Gastrocnemius medialis (tissue), 4 donors: ENCODE measurements at regions not wholly inside any gene's neighbourhood (a gene's known extent, or its start where the extent isn't known, plus 50 kb on each side); places are given as distances from the start of the nearest gene placed in this dataset.

Experiments
- ATAC-seq, 2 donors: fragments of 150-250 bp; one replicate each; pipeline ENCODE4 v1.9.1; 2016
- DNase-seq, 2 donors: peaks; one replicate each; pipeline ENCODE4 v3.0.0-alpha.2; 2019
- H3K27ac ChIP-seq, 4 donors: fragments of 200-600 bp; sonication (generic); 1 replicate in 1 of 4; 2 replicates in 3 of 4; pipeline ENCODE4 v1.5.1; 2016 to 2018; ENCODE audit warnings: mild to moderate bottlenecking in 2 of 4, moderate library complexity in 1 of 4
- H3K27me3 ChIP-seq, 3 donors: fragments of 200-600 bp; sonication (generic) in 2 of 3; 1 replicate in 1 of 3; 2 replicates in 2 of 3; pipeline versions ENCODE4 v1.5.1 to v1.6.0; 2016 to 2019; ENCODE audit warnings: mild to moderate bottlenecking in 1 of 3, moderate library complexity in 1 of 3
- H3K36me3 ChIP-seq, 2 donors: fragments of 200-600 bp; sonication (generic) in 1 of 2; one replicate each; pipeline ENCODE4 v1.5.1; 2017 to 2018
- H3K4me1 ChIP-seq, 2 donors: fragments of 200-600 bp; sonication (generic) in 1 of 2; one replicate each; pipeline ENCODE4 v1.5.1; 2016 to 2017; ENCODE audit warnings: mild to moderate bottlenecking in 2 of 2
- H3K4me3 ChIP-seq, 4 donors: fragments of 200-600 bp; sonication (generic) in 3 of 4; 1 replicate in 1 of 4; 2 replicates in 3 of 4; pipeline ENCODE4 v1.5.1; 2016 to 2019; ENCODE audit warnings: mild to moderate bottlenecking in 2 of 4
- H3K9me3 ChIP-seq, 3 donors: fragments of 200-600 bp; sonication (generic) in 2 of 3; 1 replicate in 1 of 3; 2 replicates in 2 of 3; pipeline ENCODE4 v1.5.1; 2016 to 2019
- CTCF ChIP-seq, 5 experiments: fragments of 450-650 bp in 3 of 5; fragments of 200-600 bp in 2 of 5; sonication (generic) in 2 of 5; IDR thresholded peaks in 4 of 5; conservative IDR thresholded peaks in 1 of 5; 1 replicate in 4 of 5; 2 replicates in 1 of 5; pipeline ENCODE4 v1.5.1; 2016 to 2019; ENCODE audit warnings: antibody characterized with exemption in 5 of 5, mild to moderate bottlenecking in 3 of 5, moderate library complexity in 3 of 5
- POLR2A ChIP-seq, 2 donors: fragments of 450-650 bp; IDR thresholded peaks; one replicate each; pipeline ENCODE4 v1.6.1; 2017; ENCODE audit warnings: antibody characterized with exemption in 2 of 2, mild to moderate bottlenecking in 2 of 2, moderate library complexity in 2 of 2
- in situ Hi-C, 4 donors: fragments of 200-750 bp; cut with MboI; loops; one replicate each; pipeline versions ENCODE4 v1.15.0 to v1.8.0; 2017; ENCODE audit warnings: low sequenced_read_pairs in 4 of 4
- intact Hi-C: fragments of 100-400 bp; cut with DNase I; formaldehyde crosslinking; loops from one replicate; pipeline ENCODE4 v1.15.1; 2023; ENCODE audit warnings: low total_unique reads

DNA sequence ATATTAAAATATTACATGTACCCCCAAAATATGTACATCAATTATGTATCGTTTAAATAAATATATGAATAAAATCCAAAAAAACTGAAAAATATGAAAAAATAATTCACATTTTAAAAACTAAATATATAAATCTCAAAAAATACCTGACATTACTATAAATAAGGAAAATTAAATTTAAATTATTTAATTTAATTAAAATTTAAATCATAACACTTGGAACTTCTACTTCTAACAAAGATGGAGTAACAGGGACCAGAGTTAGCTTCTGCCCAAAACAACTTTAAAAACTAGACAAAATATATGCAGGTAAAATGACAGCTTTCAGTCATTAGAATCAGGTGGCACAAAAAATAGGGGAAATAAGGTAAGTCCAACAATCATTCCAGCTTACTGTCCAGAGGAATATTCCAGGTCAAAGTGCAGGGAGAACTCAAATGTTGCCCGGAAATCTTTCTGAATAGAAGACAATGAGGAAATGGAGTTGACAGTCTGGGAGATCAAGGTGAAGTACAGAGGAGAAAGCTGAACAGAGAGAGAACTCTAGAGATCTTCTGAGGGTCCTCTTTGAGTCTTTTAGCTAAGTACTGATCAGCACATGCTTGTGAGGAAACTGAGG is 207.7 kb upstream of the ATP11B start:
- Histone ChIP-seq H3K27me3 (no peaks in the 10 kb centered on the region), H3K36me3 (no peaks in the 10 kb centered on the region), H3K27ac (no peak overlapping the region), H3K4me1 (no peaks in the 10 kb centered on the region), H3K4me3 (no peak overlapping the region), H3K9me3 (no peaks in the 10 kb centered on the region)
- no peak for ATAC-seq
- in situ Hi-C loops = no loop called here
- no peak for DNase-seq
- intact Hi-C loops = no loop called here
- TF ChIP-seq CTCF (IDR thresholded peaks at IDR 0.05 in 4 of 5, conservative IDR thresholded peaks at IDR 0.05 in 1 of 5) (no peak), POLR2A (IDR thresholded peaks at IDR 0.05) (no peak)

DNA sequence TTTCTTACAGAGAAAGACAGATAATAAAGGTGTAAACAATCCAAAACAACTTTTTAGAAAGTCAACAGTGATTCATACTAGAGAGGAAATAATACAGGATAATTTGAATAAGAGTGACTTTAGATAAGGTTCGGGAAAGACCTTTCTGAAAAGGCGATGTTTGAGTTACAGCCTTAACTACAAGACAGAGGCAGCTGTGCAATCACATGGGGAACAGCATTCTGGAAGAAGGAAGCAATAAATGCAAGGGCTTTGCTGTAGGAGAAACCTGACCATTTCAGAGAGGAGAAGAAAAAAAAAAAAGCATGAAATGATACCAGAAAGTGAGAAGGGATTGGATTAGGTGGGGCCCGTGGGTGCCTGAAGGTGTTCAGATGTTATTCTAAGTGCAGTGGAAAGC is 200.6 kb upstream of the ATP11B start:
- Histone ChIP-seq H3K9me3 (no peaks in the 10 kb centered on the region), H3K4me1 (no peaks in the 10 kb centered on the region), H3K36me3 (no peaks in the 10 kb centered on the region), H3K27ac (no peak overlapping the region), H3K27me3 (no peaks in the 10 kb centered on the region), H3K4me3 (no peak overlapping the region)
- in situ Hi-C loops = no loop called here
- DNase-seq (no peak), ATAC-seq (no peak)
- intact Hi-C loops = no loop called here
- no peak for TF ChIP-seq CTCF (IDR thresholded peaks at IDR 0.05 in 4 of 5, conservative IDR thresholded peaks at IDR 0.05 in 1 of 5)
- no peak for TF ChIP-seq POLR2A (IDR thresholded peaks at IDR 0.05)

DNA sequence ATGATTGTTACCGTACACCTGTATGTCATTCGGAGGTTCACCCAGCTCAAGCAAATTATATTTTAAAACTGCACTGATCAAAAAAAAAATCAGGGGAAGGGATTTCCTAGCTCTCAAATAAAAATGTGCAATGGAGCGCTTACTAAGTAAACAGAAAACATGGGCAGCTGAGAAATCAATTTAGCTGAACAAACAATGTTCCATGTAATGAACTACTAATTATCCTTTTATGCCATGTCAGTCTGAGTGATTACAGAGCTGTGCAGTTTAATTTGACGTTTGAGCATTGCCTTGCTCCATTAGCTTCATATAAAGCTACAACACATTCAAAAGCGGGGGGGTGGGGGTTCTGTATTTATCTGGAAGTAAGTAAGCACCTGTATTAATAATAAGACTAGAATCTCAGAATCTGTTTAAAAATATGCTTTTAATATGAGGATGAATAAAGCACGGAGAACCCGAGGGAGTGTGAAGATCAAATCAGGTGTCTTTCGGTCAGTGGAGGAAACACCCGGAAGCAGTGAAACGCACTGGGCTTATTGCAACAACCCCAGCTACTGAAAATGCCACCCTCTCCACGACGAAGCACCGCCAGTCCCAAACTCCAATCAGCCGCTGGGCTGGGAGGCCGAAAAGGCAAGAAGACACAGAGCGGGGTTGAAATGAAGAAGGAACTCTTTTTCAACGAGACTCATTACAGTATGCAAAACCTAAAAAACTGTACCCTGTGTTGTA is 196.5 kb upstream of the ATP11B start:
- Histone ChIP-seq H3K27ac (no peak overlapping the region), H3K4me1 (no peaks in the 10 kb centered on the region), H3K36me3 (no peaks in the 10 kb centered on the region), H3K9me3 (no peaks in the 10 kb centered on the region), H3K27me3 (no peaks in the 10 kb centered on the region), H3K4me3 (no peak overlapping the region)
- in situ Hi-C loops = no loop called here
- intact Hi-C loops = no loop called here
- ATAC-seq = no peak
- DNase-seq = no peak
- TF ChIP-seq POLR2A (IDR thresholded peaks at IDR 0.05) = no peak
- no peak for TF ChIP-seq CTCF (IDR thresholded peaks at IDR 0.05 in 4 of 5, conservative IDR thresholded peaks at IDR 0.05 in 1 of 5)

DNA sequence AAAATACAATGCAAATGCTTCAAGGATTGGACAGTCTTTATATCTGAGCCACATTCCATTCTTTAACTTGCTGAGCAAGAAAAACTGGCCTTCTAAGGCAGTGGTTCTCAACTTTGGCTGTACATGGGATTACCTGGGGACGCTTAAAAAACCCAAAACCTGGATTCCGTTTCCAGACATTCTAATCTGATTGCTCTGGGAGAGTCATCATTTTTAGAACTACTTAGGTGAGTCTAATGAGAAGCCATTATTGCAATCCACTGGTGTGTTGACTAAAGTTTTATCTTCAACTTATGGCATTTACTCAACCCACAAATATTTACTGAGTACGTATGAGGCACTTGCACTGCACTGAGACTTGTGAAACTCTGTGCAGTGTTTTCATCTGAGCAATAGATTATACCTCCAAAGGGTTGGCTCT is 195.7 kb upstream of the ATP11B start:
- TF ChIP-seq POLR2A (IDR thresholded peaks at IDR 0.05) = no peak
- TF ChIP-seq CTCF (IDR thresholded peaks at IDR 0.05 in 4 of 5, conservative IDR thresholded peaks at IDR 0.05 in 1 of 5) = no peak
- Histone ChIP-seq H3K27ac (no peak overlapping the region), H3K9me3 (no peaks in the 10 kb centered on the region), H3K4me3 (no peak overlapping the region), H3K4me1 (no peaks in the 10 kb centered on the region), H3K27me3 (no peaks in the 10 kb centered on the region), H3K36me3 (no peaks in the 10 kb centered on the region)
- DNase-seq (no peak), ATAC-seq (no peak)
- intact Hi-C loops = no loop called here
- in situ Hi-C loops = no loop called here
